ENCODE measurements at regions not wholly inside any gene's neighbourhood (a gene's known extent, or its start where the extent isn't known, plus 50 kb on each side); places are given as distances from the start of the nearest gene placed in this dataset.

- DNase-seq = no peak
These were observed 202.1 kb downstream of the NXNL2 start for GRCh38 chr9:88737031-88737430.

- DNase-seq = no peak
These were observed 202.9 kb downstream of the NXNL2 start for GRCh38 chr9:88737876-88738275.

- no peak for DNase-seq
These were observed 203.7 kb downstream of the NXNL2 start for GRCh38 chr9:88738709-88739108.

GRCh38 chr9:88739373-88739772 is 204.4 kb downstream of the NXNL2 start:
- DNase-seq = no peak

GRCh38 chr9:88740844-88741243 is 205.9 kb downstream of the NXNL2 start:
- no peak for DNase-seq

GRCh38 chr9:88741335-88741734 is 206.4 kb downstream of the NXNL2 start:
- DNase-seq = no peak

- DNase-seq = no peak
These were observed 207.5 kb downstream of the NXNL2 start for GRCh38 chr9:88742483-88742882.

- DNase-seq = no peak
These were observed 207.9 kb downstream of the NXNL2 start for GRCh38 chr9:88742905-88743304.

GRCh38 chr9:88745276-88746001 is 210.5 kb downstream of the NXNL2 start:
- DNase-seq = no peak

GRCh38 chr9:88746029-88746742 is 211.2 kb downstream of the NXNL2 start:
- no peak for DNase-seq

- DNase-seq = no peak
These were observed 211.9 kb downstream of the NXNL2 start for GRCh38 chr9:88746743-88747398.

- DNase-seq = no peak
These were observed 212.8 kb downstream of the NXNL2 start for GRCh38 chr9:88747768-88748167.

- DNase-seq = no peak
These were observed 213.7 kb downstream of the NXNL2 start for GRCh38 chr9:88748566-88749261.

- no peak for DNase-seq
These were observed 214.4 kb downstream of the NXNL2 start for GRCh38 chr9:88749420-88749819.

GRCh38 chr9:88750832-88751360 is 215.9 kb downstream of the NXNL2 start:
- DNase-seq = no peak

- no peak for DNase-seq
These were observed 216.8 kb downstream of the NXNL2 start for GRCh38 chr9:88751781-88752180.

- no peak for DNase-seq
These were observed 218.9 kb downstream of the NXNL2 start for GRCh38 chr9:88753691-88754367.

- DNase-seq = no peak
These were observed 219.5 kb downstream of the NXNL2 start for GRCh38 chr9:88754452-88754851.

GRCh38 chr9:88754886-88755285 is 219.9 kb downstream of the NXNL2 start:
- DNase-seq = no peak

- no peak for DNase-seq
These were observed 222.5 kb downstream of the NXNL2 start for GRCh38 chr9:88757406-88758010.

- no peak for DNase-seq
These were observed 224.4 kb downstream of the NXNL2 start for GRCh38 chr9:88759364-88759763.
